GM19452 (cell line): ENCODE measurements at regions not wholly inside any gene's neighbourhood (a gene's known extent, or its start where the extent isn't known, plus 50 kb on each side); places are given as distances from the start of the nearest gene placed in this dataset.
"Not testable (repeated sequence)": the region's sequence is repeated elsewhere in the genome, so short reads cannot be mapped to it uniquely, and the experiment has no call there.

Source experiments
- ATAC-seq: cut with Tn5 transposase; IDR thresholded peaks from one replicate; pipeline ENCODE4 v1.9.1; 2021; ENCODE audit not compliant: unreplicated experiment

GRCh38 chrX:39678914-39679313 lies 418.8 kb downstream of the BCOR start:
- no peak for ATAC-seq

GRCh38 chrX:39679497-39680157 lies 418.1 kb downstream of the BCOR start:
- no peak for ATAC-seq

- no peak for ATAC-seq
Measured at GRCh38 chrX:39681885-39682284, 415.9 kb downstream of the BCOR start.

- ATAC-seq = no peak
Measured at GRCh38 chrX:39682778-39683177, 415.0 kb downstream of the BCOR start.

GRCh38 chrX:39688219-39688575 lies 409.6 kb downstream of the BCOR start:
- no peak for ATAC-seq

- ATAC-seq = no peak
Measured at GRCh38 chrX:39688576-39689375, 409.0 kb downstream of the BCOR start.

- no peak for ATAC-seq
Measured at GRCh38 chrX:39689376-39690104, 408.2 kb downstream of the BCOR start.

GRCh38 chrX:39690541-39691415 lies 407.0 kb downstream of the BCOR start:
- no peak for ATAC-seq

GRCh38 chrX:39691724-39692123 lies 406.0 kb downstream of the BCOR start:
- no peak for ATAC-seq

- ATAC-seq = no peak
Measured at GRCh38 chrX:39692796-39693195, 405.0 kb downstream of the BCOR start.

- no peak for ATAC-seq
Measured at GRCh38 chrX:39693298-39693697, 404.5 kb downstream of the BCOR start.

GRCh38 chrX:39702636-39703035 lies 395.1 kb downstream of the BCOR start:
- ATAC-seq = not testable (repeated sequence)

- ATAC-seq = no peak
Measured at GRCh38 chrX:39703307-39703706, 394.5 kb downstream of the BCOR start.

GRCh38 chrX:39704590-39704989 lies 393.2 kb downstream of the BCOR start:
- no peak for ATAC-seq

GRCh38 chrX:39705290-39705689 lies 392.5 kb downstream of the BCOR start:
- ATAC-seq = no peak

GRCh38 chrX:39709364-39709763 lies 388.4 kb downstream of the BCOR start:
- no peak for ATAC-seq

- ATAC-seq = no peak
Measured at GRCh38 chrX:39709812-39710211, 387.9 kb downstream of the BCOR start.

GRCh38 chrX:39710776-39711175 lies 387.0 kb downstream of the BCOR start:
- no peak for ATAC-seq

- ATAC-seq = no peak
Measured at GRCh38 chrX:39714471-39714870, 383.3 kb downstream of the BCOR start.

GRCh38 chrX:39716401-39716800 lies 381.4 kb downstream of the BCOR start:
- ATAC-seq = no peak
